GM12874 (cell line): ENCODE measurements at regions not wholly inside any gene's neighbourhood (a gene's known extent, or its start where the extent isn't known, plus 50 kb on each side); places are given as distances from the start of the nearest gene placed in this dataset.

ENCODE experiments used
- CTCF ChIP-seq: IDR thresholded peaks from 2 replicates; pipeline ENCODE4 v1.5.1; 2011; ENCODE audit warnings: low read depth, mild to moderate bottlenecking, control low read depth, low read length, moderate library complexity; ENCODE audit not compliant: insufficient read depth

- no peak for TF ChIP-seq CTCF
Observed at GRCh38 chr1:222114536-222115156, 372.8 kb upstream of the DUSP10 start.

GRCh38 chr1:222109836-222110235 lies 367.9 kb upstream of the DUSP10 start:
- TF ChIP-seq CTCF, result no peak

- TF ChIP-seq CTCF, result no peak
Observed at GRCh38 chr1:222107975-222108374, 366.1 kb upstream of the DUSP10 start.

GRCh38 chr1:222107267-222107666 lies 365.4 kb upstream of the DUSP10 start:
- no peak for TF ChIP-seq CTCF

- TF ChIP-seq CTCF, result no peak
Observed at GRCh38 chr1:222106377-222106776, 364.5 kb upstream of the DUSP10 start.

- no peak for TF ChIP-seq CTCF
Observed at GRCh38 chr1:222105861-222106260, 364.0 kb upstream of the DUSP10 start.

GRCh38 chr1:222105393-222105737 lies 363.5 kb upstream of the DUSP10 start:
- no peak for TF ChIP-seq CTCF
